ENCODE measurements at regions not wholly inside any gene's neighbourhood (a gene's known extent, or its start where the extent isn't known, plus 50 kb on each side); places are given as distances from the start of the nearest gene placed in this dataset.

DNA sequence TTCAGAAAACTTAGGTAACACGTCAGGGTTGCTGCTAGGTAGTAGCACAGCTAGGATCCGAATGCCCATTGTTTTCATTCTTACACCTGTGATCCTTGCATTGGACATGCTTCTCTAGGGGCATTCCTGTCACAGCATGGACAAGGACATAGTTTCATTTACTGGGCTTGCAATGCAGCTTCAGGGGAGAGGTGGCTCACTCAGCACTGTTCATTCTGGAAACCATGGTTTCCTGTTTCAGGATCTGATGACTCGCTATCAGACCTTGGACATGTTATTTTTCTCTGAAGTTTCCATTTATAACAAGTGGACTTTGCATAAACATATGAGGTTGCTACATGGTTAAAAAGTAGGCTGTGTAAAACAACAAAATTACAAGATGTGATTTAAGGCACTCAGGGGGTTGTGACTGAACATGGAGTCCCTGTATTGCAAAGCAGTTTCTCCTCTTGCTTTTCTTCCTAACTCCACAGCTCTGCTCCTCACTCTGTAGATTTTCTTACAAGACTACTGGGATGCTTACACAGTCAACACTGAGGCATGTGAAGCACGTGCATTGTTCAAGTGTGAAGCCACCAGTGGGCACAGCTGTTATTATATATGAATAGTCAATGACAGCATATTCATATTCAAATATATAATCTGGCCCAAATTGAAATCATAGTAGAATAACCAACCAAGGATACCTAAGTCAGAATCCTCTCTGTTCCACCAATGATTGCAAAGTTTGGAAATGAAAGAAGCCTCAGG is 66.1 kb upstream of the STK32A start:
- DNase-seq (ENCODE audit: low spot score), result no peak

DNA sequence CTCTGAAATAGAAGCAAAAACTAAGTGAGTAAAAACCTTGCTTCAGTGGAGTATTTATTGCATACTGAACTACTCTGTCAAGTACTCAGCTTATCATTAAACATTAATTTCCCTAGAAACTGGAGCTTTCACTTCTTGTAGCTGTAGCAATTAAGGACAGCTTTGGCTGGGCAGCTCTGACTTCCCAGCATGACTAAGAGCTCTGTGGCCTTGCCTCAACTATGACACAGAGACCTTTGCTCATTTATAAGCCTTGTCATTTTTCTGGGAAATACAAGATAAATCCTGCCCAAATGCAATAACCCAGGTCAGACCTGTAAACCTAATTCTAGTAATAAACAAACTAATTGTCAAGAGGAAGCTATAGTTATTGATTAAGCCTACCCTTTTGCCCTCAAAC is 65.4 kb upstream of the STK32A start:
- DNase-seq (ENCODE audit: low spot score), result no peak

DNA sequence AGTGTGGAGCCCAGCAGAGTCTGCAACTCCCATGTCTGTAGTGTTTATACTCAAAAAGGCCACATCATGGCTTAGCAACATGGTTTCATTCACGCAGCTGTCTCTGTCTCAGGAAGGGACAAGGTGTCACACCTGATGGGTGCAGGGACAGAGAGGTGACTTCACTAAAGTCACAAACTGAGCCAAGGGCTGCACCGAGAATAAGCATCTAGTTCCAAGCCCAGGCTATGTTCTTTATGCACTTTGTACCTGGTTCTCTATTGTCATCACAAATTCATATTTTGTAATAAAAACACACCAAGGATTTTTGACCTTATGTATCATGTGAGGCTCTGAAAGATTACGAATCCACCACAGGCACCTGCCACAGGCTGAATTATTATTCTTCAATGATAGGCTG is 64.9 kb upstream of the STK32A start:
- no peak for DNase-seq (ENCODE audit: low spot score)

DNA sequence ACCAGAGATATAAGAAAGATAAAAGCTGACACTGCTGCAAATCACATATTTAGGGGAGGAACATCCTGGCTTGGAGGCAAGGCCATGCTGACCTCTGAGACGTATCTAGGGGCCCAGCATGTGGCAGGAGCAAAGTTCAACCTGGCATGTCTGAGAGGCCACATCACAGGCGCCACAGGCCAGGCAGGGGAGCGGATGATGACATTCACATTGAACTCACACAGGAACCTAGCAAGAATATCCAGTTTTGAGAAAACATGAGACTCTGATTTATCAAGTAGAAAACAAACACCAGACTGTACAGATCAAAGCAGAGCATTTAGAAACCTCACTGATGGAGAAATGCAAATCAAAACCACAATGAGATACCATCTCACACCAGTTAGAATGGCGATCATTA is 64.2 kb upstream of the STK32A start:
- no peak for DNase-seq (ENCODE audit: low spot score)

DNA sequence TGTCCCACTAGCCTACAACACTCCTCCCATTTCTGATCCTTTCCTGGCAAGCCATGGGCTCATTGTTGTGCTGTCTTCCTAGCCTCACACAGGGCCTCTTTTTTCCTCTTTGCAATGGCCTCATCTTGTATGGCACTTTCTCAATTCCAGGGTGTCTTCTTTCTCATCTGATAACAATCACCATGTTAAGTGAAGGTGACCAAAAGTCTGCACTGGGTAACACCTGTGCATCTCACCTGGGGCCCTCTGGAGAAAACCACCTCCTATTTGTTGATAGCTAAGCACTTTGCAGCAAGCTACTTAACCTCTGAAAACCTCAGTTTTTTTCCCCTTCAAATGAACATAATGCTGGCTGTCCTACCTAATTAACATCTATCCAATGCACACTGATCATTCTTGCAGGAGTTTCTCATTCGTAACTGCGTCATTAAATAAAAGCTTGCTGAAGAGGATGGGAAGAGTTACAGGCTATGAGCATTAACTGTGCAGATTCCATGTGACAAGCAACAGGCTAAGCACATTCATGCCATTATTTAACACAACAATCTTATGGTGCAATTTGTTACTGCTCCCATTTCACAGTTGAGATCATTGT is 60.1 kb upstream of the STK32A start:
- no peak for DNase-seq (ENCODE audit: low spot score)

DNA sequence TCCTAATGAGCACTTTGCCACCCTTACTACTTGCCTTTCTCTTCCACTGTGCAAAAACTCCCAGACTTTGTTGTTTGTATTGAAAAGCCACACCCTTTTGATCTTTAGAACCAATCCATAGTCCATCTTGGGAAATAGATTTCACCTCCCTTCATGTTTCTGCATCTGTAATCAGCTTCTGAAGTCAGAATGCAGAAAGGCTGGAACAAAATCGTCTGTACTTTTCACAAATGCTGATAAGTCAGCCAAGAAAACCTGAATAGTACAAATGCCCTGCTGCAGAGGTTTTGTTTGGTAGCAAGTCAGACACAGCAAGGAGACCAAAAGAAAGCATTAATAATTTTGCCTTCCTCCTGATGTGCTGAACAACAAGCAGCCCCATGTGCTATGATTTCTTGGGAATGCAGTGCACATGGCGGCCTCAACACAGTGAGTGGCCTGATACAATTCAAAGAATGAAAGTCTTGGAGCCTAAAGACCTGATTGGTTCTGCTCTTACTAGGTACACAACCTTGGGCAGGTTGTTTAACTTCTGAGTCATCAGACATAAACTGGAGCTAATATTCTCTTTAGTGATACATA is 59.2 kb upstream of the STK32A start:
- no peak for DNase-seq (ENCODE audit: low spot score)

DNA sequence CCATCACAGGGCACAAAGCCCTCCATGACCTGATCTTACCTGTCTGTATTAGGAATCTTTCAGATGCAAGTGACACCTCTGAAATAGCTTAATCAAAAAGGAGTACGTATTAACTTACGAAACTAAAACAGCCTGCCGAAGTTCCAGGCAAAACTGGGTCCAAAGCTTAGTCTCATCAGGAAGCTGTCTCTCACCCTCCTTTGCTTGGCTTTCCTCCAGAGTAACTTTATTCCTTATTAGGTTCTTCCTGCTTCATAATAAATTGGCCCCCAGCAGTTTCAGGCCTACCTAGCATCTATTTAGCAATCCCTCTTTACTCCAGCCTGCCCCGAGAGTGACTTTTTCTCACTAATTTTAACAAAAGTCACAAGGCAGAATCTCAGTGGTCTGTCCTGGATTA is 58.4 kb upstream of the STK32A start:
- no peak for DNase-seq (ENCODE audit: low spot score)

DNA sequence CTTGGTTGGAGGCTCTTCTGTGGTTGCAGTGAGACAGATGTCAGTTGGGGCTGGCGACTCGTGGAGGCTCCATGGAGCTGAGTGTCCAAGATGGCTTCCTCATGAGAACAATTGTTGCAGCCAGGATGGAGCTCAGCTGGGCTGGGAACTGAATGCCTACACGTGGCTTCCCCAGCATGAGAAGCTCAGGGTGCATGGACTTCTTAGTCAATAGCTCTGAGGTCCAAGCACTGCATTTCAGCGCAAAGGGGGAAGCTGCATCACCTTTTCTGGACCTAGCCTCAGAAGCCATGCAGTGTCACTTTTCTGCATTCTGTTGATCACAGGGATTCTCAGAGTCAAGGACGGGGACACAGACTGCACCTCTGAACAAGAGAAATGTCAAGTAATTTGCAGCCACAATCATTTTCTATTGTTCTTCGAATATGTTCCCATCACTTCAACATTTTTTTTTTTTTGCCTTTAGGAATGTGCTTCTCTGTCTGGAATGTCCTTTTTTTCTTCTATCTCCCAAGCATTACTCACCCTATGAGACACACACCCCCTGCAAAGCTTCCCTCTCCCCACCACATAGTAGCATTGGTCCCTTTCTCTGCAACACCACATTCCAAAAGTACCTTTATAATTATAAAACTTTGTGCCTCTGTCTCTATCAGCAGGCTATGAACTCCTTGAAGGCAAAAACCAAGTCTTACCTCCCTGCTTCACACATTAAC is 57.5 kb upstream of the STK32A start:
- no peak for DNase-seq (ENCODE audit: low spot score)

DNA sequence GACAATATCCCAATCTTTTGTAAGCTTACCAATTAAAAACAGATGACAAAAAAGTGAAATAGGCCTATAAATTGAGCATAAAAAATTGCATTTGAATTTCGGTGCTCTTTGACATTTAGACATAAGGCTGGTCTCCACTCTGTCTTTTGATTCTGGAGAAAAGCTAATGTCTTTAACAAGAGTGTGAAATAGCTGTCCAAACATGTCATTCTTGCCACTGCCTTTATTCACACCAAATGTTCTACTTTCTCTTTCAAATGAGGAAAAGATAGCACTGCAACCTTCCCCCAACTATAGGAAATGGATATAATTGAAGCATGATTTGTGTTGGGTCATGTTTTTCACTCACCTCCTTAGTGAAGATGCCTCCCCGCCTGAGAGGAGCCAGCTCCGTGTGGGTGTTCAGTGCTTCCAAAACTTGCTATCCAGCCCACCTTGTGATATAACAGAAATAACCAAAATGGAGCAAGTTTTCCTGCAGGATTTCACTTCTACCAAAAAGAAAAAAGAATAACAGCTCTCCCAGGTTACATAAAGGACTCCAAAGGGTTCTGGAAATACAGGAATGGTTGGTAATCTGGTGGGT is 55.2 kb upstream of the STK32A start:
- no peak for DNase-seq (ENCODE audit: low spot score)

DNA sequence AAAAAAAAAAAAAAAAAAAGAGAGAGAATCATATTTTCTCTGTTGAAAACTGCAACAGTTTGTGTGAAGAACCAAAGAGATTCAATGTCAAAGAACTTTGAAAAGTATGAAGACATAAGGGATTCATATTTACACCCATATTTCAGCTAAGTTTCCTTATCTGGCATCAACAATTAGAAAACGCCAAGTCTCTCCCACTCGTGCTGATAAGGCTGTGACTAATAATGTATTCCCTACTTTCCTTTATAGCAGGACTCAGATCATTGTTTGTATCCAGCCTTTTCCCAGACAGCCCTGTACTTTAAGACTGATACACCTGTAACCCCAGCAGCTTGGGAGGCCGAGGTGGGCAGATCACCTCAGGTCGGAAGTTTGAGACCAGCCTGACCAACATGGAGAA is 54.1 kb upstream of the STK32A start:
- no peak for DNase-seq (ENCODE audit: low spot score)
